ENCODE measurements at regions not wholly inside any gene's neighbourhood (a gene's known extent, or its start where the extent isn't known, plus 50 kb on each side); places are given as distances from the start of the nearest gene placed in this dataset.

GRCh38 chr2:145021962-145022665 is 502.2 kb upstream of the ZEB2 start:
- TF ChIP-seq CTCF (IDR thresholded peaks at IDR 0.05) (no peak), POLR2A (IDR thresholded peaks at IDR 0.05) (no peak), EP300 (IDR thresholded peaks at IDR 0.05) (no peak)
